Activated CD8-positive, alpha-beta memory T cell treated with anti-CD3 and anti-CD28 coated beads, Interleukin-2, amount 50 U/mL, for 48 hours (primary cell): ENCODE measurements at regions not wholly inside any gene's neighbourhood (a gene's known extent, or its start where the extent isn't known, plus 50 kb on each side); places are given as distances from the start of the nearest gene placed in this dataset.

ENCODE experiments used
- DNase-seq: peaks from one replicate; pipeline ENCODE4 v3.0.0-alpha.2; 2020

DNA sequence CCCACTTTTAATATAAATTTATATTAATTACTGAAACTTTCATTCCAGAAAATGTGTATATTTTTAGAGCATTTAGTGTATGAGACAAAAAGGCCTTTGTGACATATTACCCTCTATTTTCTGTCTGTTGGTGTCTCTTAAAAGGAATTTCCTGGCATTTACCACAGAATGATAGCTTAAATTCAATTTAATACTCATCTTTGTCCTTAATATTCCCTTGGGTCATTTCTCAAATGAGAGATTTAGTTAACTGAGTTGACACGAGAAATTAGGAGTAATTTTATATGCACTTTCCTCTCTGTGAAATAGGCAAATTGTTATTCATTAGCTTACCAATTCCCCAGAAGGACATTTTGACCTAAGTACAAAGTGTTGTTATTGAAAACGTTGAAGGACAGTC lies 101.7 kb upstream of the CTTNBP2 start:
- DNase-seq = no peak

- no peak for DNase-seq
Measured at GRCh38 chr7:117975476-117975875, 102.2 kb upstream of the CTTNBP2 start.

GRCh38 chr7:117979954-117980497 lies 106.8 kb upstream of the CTTNBP2 start:
- no peak for DNase-seq

DNA sequence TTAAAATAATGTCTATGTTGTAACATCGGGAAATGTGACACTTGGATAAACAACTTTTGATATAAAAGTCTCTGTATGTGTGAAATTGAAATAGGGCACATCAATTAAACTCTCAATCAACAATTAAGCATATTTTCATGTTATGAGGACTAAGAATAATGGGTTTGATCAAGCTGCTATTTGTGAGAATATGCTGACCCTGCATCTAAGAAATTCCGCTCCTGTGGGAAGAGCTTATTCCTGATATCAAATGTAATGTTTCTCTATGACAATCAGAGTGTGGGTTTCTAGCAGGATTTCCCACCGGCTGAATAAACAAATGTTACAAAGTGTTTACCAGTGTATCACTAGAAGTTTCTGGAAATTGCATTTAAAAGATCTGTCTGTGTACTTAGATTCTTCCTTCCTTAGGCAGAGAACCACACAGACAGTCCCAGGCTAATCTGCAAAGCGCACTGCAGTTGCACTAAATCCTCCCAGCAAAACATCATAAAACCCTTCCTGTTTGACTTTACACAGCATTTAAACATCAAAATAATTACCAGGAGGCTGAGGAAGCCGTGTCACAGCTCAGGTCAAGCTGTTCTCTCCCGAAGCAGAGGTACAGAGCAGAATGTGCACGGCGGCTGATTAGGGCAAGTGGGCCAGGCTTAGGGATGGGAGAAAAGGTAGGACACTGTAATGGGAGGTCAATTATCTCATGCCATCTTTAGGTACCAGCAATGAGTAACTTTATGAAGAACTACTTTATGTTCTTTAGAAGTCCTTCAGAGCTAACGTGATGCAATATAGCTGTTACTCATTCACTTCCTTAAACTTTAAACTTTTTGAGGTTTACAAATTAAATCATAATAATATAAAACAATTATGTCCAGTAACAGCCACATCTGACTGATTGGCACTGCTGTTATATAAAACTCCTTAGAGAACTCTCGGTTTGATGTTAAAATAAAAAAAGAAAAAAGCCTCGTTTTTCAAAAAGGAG lies 109.1 kb upstream of the CTTNBP2 start:
- no peak for DNase-seq

GRCh38 chr7:117986645-117987269 lies 113.5 kb upstream of the CTTNBP2 start:
- no peak for DNase-seq

DNA sequence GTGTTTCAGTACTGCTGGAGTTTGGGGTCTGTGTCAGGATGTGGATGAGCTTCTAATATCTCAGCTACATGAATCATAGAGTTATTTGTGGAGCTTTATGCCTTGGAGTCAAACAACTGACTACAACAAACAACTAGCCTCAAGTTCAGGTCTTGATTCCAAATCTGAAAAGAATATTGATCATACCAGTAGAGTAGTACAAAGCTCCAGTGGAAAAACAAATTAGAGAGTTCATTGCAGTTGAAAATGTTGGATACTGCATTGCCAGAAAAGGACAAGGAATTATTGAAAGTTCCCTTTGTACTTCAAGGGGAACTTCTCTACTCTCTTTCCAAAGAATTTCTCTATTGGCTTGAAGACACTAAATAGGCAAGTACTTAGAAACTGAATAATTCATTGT lies 117.6 kb upstream of the CTTNBP2 start:
- no peak for DNase-seq

GRCh38 chr7:117992635-117993376 lies 119.6 kb upstream of the CTTNBP2 start:
- no peak for DNase-seq

DNA sequence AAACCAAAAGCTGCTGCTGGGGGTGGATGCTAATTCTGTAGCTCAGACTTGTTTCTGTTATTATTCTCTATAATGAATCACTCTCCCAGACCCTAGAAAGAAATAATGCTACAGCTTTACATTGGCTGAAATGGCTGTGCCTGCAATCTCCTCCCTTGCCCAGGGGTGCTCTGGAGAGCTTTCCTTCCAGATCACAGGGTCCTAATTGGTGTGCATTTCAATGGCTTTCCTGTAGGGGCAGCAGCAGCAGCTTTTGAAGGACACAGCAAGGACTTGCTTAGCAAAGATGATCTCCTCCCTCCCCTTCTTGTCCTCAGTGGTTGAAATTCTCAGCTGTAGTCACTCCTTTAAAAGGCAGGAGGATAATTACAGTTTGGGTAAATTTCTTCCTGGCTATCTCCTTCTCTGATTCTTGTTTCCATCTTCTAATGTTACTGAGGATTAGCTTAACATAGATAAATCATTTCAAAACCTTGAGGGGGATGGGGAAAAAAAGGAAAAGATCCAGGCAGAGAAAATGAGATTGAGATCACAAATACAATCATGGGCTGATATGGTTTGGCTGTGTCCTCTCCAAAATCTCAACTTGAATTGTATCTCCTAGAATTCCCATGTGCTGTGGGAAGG lies 120.2 kb upstream of the CTTNBP2 start:
- no peak for DNase-seq

DNA sequence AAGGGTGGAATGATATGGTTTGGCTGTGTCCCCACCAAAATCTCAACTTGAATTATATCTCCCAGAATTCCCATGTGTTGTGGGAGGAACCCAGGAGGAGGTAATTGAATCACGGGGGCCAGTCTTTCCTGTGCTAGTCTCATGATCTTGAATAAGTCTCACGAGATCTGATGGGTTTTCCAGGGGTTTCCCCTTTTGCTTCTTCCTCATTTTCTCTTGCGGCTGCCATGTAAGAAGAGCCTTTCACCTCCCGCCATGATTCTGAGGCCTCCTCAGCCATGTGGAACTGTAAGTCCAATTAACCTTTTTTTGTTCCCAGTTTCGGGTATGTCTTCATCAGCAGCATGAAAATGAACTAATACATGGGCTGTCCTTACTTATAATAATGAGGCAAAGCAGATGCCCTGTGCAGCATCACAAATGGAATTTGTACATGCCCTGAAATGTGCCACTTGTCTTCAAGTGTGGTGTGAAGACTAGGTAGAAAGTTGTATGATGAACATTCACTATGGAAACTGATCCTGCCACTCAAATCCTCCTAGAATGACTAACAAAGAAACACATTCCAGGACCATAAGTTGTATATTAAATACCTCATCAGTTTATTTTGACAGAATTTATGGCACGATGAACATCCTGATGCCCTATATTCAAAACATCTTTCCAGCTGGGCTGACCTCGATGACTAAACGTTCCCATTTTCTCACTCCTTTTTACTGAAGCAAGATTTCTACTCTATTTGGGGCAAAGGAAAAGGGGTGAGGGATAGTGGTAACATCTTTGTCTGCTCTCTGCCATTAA lies 122.8 kb upstream of the CTTNBP2 start:
- no peak for DNase-seq

GRCh38 chr7:117997862-117998825 lies 124.9 kb upstream of the CTTNBP2 start:
- DNase-seq = no peak

- DNase-seq = no peak
Measured at GRCh38 chr7:118000480-118001202, 127.4 kb upstream of the CTTNBP2 start.

DNA sequence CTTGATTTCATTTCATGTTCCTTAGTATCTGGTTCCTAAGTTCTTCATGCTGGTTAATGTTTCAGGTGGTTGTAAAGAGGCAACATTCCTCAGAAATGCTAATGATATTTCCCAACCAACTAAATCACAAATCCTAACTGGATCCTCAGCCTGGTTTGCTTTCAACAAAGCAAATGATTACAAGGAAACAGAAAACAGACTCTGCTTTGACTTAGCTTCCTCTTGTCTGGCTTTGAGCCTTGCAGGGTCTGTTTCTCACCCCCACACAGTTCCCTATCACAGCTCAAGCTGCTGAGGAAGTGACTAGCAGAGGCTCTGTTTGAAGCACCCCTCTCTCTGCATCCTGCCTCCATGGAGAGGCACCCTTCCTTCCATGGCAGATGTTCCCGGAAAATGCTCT lies 130.2 kb upstream of the CTTNBP2 start:
- no peak for DNase-seq

GRCh38 chr7:118005026-118005425 lies 131.8 kb upstream of the CTTNBP2 start:
- no peak for DNase-seq

DNA sequence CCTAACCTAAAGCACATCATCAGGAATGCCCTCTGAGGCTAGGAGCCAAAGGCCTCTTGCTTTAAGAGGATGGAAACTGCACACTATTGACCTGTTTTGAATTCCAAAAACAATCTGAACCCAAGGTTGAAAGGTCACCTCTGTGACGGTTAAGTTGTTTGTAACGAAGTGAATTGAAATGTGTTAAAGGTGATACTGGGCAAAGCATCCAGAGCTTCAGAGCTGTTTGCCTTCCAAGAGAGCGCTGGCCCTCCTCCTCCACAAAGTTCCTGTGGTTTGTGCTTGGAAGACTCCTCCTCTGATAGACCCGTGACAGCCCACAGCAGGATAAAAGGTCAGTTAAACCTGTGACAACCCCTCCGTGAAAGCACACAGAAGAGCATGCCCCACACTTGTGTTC lies 133.7 kb upstream of the CTTNBP2 start:
- DNase-seq = no peak

DNA sequence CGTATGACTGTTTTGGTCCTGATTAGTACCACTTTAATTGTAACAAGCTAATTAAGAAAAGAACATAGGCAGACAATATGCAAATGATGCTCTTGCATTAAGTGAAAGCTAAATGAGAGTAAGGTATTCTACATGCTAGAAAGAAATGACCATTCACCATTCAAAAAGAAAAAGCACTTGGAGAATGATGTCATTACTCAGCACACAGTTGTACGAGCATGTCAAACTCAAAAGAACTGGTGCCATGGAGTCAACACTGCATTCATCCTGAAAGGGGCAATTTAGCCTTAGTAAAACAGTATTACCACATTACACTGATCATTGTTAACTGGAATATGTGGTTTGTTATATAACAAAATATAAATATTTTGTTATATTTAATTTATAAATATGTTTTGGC lies 136.2 kb upstream of the CTTNBP2 start:
- no peak for DNase-seq

GRCh38 chr7:118011652-118012051 lies 138.4 kb upstream of the CTTNBP2 start:
- no peak for DNase-seq

- DNase-seq = no peak
Measured at GRCh38 chr7:118013252-118014010, 140.2 kb upstream of the CTTNBP2 start.

DNA sequence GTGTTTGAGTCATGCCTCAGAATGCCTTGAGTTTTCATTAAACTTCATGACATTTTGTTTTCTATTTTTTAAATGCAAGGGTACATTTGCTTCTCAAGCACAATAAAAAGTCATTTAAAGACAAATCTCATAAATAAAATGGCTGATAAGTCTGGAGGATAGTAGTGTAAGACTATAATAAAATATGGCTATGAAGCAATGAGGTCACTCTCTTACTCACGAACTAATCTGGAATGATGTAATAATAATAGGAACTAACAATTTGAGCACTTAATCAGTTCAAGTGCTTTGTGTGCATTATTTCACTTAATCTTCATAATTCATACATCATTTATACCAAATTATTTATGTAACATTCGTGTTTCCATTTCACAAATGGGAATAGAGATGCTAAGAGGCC lies 149.3 kb upstream of the CTTNBP2 start:
- no peak for DNase-seq

DNA sequence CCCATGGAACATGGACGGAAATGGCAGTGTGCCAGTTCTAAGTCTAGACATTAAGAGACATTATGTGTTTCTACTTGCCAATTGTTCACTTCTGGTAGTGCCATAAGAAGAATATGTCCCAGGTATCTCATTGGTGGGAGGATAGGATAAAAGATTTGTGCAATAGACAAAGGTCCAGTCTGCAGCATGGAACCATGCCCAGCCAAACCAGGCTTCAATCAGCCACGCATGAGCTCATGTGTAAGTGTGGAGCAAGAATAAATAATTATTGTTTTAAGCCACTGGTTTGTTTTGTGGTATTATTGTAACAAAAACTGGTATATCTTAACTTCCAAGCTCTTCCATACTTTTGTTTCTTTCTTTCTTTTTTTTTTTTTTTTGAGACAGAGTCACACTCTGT lies 153.6 kb upstream of the CTTNBP2 start:
- no peak for DNase-seq
